Omental fat pad (tissue), 3 donors: ENCODE measurements at regions not wholly inside any gene's neighbourhood (a gene's known extent, or its start where the extent isn't known, plus 50 kb on each side); places are given as distances from the start of the nearest gene placed in this dataset.

Source experiments
- ATAC-seq: fragments of 150-250 bp; one replicate; pipeline ENCODE4 v1.9.1; 2016; ENCODE audit warnings: mild to moderate bottlenecking, moderate library complexity; ENCODE audit not compliant: low FRiP score
- DNase-seq: peaks from one replicate; pipeline ENCODE4 v3.0.0-alpha.2; 2019; ENCODE audit warnings: low spot score
- TF ChIP-seq, protein P1 (sequence below), 3 donors: fragments of 450-650 bp; IDR thresholded peaks; one replicate each; pipeline ENCODE4 v1.5.1; 2016 to 2017; ENCODE audit warnings: antibody characterized with exemption in 3 of 3, mild to moderate bottlenecking in 3 of 3, moderate library complexity in 2 of 3

- ATAC-seq (no peak), DNase-seq (no peak)
- TF ChIP-seq, protein P1, sequence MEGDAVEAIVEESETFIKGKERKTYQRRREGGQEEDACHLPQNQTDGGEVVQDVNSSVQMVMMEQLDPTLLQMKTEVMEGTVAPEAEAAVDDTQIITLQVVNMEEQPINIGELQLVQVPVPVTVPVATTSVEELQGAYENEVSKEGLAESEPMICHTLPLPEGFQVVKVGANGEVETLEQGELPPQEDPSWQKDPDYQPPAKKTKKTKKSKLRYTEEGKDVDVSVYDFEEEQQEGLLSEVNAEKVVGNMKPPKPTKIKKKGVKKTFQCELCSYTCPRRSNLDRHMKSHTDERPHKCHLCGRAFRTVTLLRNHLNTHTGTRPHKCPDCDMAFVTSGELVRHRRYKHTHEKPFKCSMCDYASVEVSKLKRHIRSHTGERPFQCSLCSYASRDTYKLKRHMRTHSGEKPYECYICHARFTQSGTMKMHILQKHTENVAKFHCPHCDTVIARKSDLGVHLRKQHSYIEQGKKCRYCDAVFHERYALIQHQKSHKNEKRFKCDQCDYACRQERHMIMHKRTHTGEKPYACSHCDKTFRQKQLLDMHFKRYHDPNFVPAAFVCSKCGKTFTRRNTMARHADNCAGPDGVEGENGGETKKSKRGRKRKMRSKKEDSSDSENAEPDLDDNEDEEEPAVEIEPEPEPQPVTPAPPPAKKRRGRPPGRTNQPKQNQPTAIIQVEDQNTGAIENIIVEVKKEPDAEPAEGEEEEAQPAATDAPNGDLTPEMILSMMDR (IDR thresholded peaks at IDR 0.05), result no peak
These were observed 120.4 kb downstream of the EMX2 start for GRCh38 chr10:117662751-117663540.

DNA sequence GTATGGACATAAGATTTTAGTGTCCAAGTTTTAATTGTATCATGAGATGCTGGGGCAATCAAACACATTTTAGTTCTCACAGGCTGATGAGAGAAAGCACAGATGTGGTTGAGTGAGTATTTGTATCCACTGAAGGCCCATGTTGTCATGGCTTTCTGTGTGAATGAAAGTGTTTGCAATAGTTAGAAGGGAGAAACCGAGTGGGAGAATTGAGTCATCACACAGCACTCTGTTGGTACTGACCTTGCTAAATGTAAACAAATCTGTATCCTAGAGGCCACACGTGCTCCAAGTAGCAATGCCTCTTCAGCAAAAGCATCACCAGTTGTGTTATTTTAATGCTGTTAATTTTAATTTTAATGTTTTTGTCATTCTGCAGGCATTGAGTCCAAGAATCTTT is 121.2 kb downstream of the EMX2 start:
- DNase-seq (no peak), ATAC-seq (no peak)
- TF ChIP-seq, protein P1 (IDR thresholded peaks at IDR 0.05), result no peak

- ATAC-seq (no peak), DNase-seq (no peak)
- TF ChIP-seq, protein P1 (IDR thresholded peaks at IDR 0.05), result no peak
These were observed 121.7 kb downstream of the EMX2 start for GRCh38 chr10:117664288-117664687.

DNA sequence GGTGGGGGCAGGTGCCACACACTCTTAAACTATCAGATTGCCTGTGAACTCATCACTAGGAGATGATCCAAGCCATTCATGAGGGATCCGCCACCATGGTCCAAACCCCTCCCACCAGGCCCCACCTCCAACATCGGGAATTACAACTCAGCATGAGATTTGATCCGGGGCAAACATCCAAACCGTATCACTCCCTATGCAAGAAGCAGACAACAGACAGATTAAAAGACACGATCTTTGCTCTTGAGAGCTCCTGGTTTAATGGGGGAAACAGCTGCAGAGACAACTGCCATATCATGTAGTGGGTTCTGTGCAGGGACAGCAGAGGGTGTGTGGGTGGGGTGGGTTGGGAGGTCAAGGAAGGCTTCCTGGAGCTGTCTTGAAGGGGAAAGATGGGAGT is 123.6 kb downstream of the EMX2 start:
- TF ChIP-seq, protein P1 (IDR thresholded peaks at IDR 0.05), result no peak
- ATAC-seq, result no peak
- no peak for DNase-seq

GRCh38 chr10:117666965-117667364 is 124.4 kb downstream of the EMX2 start:
- no peak for ATAC-seq
- no peak for DNase-seq
- TF ChIP-seq, protein P1 (IDR thresholded peaks at IDR 0.05), result no peak

DNA sequence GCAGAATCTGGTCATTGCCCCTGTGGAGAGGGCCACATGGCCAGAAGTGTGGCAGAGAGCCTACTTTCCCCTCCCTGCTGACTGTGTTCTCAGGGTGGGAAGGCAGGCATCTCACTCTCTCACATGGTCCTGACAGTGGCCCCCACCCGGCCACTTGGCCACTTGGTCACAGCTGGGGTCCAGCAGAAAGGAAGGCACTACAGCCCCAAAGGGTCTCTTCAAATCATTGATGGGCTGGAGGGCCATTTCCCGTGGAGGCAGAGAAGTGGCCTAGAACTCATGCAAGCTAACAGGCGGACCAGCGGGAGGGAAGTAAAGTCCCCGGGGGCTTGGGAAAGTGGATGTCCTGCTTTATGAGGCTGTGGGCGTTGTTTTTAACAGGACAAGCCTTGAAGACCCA is 125.3 kb downstream of the EMX2 start:
- no peak for ATAC-seq
- no peak for DNase-seq
- TF ChIP-seq, protein P1 (IDR thresholded peaks at IDR 0.05), result no peak

DNA sequence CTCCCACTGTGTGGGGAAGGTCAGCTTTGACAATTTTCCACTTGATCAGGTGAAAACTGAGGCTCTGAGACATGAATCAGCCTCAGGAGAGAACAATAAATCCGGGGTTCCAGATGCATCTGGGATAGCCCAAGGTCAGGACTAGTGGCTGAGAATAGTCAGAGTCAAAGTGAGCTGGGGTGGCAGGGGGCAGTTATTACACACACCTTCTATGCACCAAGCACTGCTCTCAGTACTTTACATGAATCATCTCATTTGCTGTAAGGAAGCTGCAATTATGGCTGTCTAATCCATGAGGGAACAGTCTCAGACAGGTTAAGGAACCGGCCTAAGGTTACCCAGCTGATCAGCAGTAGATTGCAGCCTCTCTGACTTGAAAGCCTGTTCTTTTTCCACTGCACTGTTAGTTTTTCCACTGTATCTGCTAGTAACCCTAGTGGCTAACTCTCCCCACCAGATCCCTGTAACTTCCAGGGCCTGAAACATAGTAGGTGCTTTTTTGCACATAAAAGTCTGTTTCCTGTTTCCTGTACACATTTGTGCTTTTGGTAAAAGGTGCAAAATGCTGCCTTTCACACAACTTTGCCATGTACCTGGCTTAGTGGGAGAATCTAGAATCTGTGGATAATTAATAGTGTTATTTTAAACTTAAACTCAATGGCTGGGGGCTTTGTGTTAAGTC is 125.9 kb downstream of the EMX2 start:
- TF ChIP-seq, protein P1 (IDR thresholded peaks at IDR 0.05), result no peak

More for the DNA sequence above, 125.9 kb downstream of the EMX2 start:
- ATAC-seq (no peak), DNase-seq (no peak)
